HG02571 (cell line): ENCODE measurements at regions not wholly inside any gene's neighbourhood (a gene's known extent, or its start where the extent isn't known, plus 50 kb on each side); places are given as distances from the start of the nearest gene placed in this dataset.
"Not testable (repeated sequence)": the region's sequence is repeated elsewhere in the genome, so short reads cannot be mapped to it uniquely, and the experiment has no call there.

Experiments used
- ATAC-seq: cut with Tn5 transposase; IDR thresholded peaks from one replicate; pipeline ENCODE4 v1.9.1; 2021; ENCODE audit warnings: mild to moderate bottlenecking, moderate library complexity; ENCODE audit not compliant: unreplicated experiment

- ATAC-seq: no peak
These were observed 237.6 kb downstream of the IKZF2 start for GRCh38 chr2:212913640-212914306.

GRCh38 chr2:212912445-212913103 is 238.8 kb downstream of the IKZF2 start:
- ATAC-seq: no peak

- ATAC-seq: no peak
These were observed 240.4 kb downstream of the IKZF2 start for GRCh38 chr2:212911011-212911410.

- no peak for ATAC-seq
These were observed 242.6 kb downstream of the IKZF2 start for GRCh38 chr2:212908682-212909435.

GRCh38 chr2:212908031-212908430 is 243.4 kb downstream of the IKZF2 start:
- ATAC-seq: no peak

GRCh38 chr2:212906620-212907019 is 244.8 kb downstream of the IKZF2 start:
- ATAC-seq: no peak

- ATAC-seq: no peak
These were observed 245.7 kb downstream of the IKZF2 start for GRCh38 chr2:212905640-212906201.

GRCh38 chr2:212904646-212905045 is 246.8 kb downstream of the IKZF2 start:
- ATAC-seq: no peak

- ATAC-seq: no peak
These were observed 248.0 kb downstream of the IKZF2 start for GRCh38 chr2:212903413-212903812.

- no peak for ATAC-seq
These were observed 249.0 kb downstream of the IKZF2 start for GRCh38 chr2:212902421-212902820.

- no peak for ATAC-seq
These were observed 249.7 kb downstream of the IKZF2 start for GRCh38 chr2:212901604-212902275.

GRCh38 chr2:212900715-212901114 is 250.7 kb downstream of the IKZF2 start:
- no peak for ATAC-seq

GRCh38 chr2:212898011-212898410 is 253.4 kb downstream of the IKZF2 start:
- ATAC-seq: no peak

GRCh38 chr2:212897296-212897695 is 254.1 kb downstream of the IKZF2 start:
- ATAC-seq: no peak

- no peak for ATAC-seq
These were observed 257.4 kb downstream of the IKZF2 start for GRCh38 chr2:212894026-212894425.

- ATAC-seq: no peak
These were observed 258.2 kb downstream of the IKZF2 start for GRCh38 chr2:212893216-212893615.

- no peak for ATAC-seq
These were observed 259.2 kb downstream of the IKZF2 start for GRCh38 chr2:212892193-212892592.

- ATAC-seq: no peak
These were observed 259.8 kb downstream of the IKZF2 start for GRCh38 chr2:212891580-212891979.

GRCh38 chr2:212882626-212883025 is 268.8 kb downstream of the IKZF2 start:
- no peak for ATAC-seq

- not testable (repeated sequence) for ATAC-seq
These were observed 274.9 kb downstream of the IKZF2 start for GRCh38 chr2:212876556-212876955.

- ATAC-seq: not testable (repeated sequence)
These were observed 275.5 kb downstream of the IKZF2 start for GRCh38 chr2:212875950-212876349.
